ENCODE measurements at regions not wholly inside any gene's neighbourhood (a gene's known extent, or its start where the extent isn't known, plus 50 kb on each side); places are given as distances from the start of the nearest gene placed in this dataset.
"Not testable (repeated sequence)": the region's sequence is repeated elsewhere in the genome, so short reads cannot be mapped to it uniquely, and the experiment has no call there.

DNA sequence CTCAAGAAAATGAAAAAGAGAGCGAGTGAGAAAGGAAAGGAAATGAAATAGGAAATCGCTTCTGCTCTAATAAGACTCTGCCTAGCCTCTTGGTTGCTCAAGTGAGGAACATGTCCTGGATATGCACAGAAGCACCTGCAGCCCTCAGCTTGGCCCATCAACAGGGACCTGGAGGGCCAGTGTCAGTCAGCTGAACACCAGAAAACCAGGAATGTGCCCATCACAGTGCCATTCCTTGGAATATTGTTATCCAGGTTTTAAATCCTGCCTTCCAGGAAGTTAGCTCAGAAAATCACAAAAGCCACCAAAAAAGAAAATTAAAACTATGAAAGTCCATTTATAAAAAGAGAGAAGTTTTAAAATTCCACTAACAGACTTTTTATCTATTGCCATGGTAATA lies 173.4 kb upstream of the TPM1 start (continued):
- TF ChIP-seq, protein P1, sequence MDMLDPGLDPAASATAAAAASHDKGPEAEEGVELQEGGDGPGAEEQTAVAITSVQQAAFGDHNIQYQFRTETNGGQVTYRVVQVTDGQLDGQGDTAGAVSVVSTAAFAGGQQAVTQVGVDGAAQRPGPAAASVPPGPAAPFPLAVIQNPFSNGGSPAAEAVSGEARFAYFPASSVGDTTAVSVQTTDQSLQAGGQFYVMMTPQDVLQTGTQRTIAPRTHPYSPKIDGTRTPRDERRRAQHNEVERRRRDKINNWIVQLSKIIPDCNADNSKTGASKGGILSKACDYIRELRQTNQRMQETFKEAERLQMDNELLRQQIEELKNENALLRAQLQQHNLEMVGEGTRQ (CRISPR knock-in tag; IDR thresholded peaks at IDR 0.05) = no peak

DNA sequence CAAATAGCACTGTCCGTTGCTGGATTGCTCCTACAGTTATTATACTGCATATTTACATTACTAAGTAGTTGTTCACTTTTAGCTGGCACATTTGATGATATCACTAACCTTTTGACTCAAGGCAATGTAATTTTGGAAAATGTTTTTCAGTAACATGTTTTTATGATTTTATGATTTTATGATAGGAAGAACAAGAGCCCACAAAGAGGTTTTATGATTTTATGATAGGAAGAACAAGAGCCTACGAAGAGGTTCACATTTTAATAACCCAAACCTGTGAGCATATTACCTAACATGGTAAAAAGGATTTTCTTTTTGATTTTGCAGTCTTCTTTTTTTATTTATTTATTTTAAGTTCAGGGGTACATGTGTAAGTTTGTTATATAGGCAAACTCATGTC lies 172.3 kb upstream of the TPM1 start:
- Mint-ChIP-seq H3K4me3 (no peak overlapping the region), H3K36me3 (peaks cover 6% of the 10 kb centered on the region), H3K27me3 (ENCODE audit: low read depth) (no peaks in the 10 kb centered on the region), H3K9me3 (peaks cover 8% of the 10 kb centered on the region), H3K4me1 (peaks cover 14% of the 10 kb centered on the region), H3K27ac (peak overlapping the region; percentile 34; the same call in 1 of the 2 replicates)
- ChIA-PET POLR2A (no interaction called here), CTCF (no interaction called here)
- DNase-seq (ENCODE audit: low spot score) (no peak), ATAC-seq (no peak)
- TF ChIP-seq TEAD1 (CRISPR knock-in tag; IDR thresholded peaks at IDR 0.05) (no peak), MXD4 (CRISPR knock-in tag; IDR thresholded peaks at IDR 0.05; ENCODE audit: borderline replicate concordance) (no peak), ARID4B (CRISPR knock-in tag; IDR thresholded peaks at IDR 0.05; ENCODE audit: borderline replicate concordance) (no peak), FOXK1 (CRISPR knock-in tag; IDR thresholded peaks at IDR 0.05) (no peak), IRF1 (CRISPR knock-in tag; IDR thresholded peaks at IDR 0.05) (no peak), NFYB (CRISPR knock-in tag; conservative IDR thresholded peaks at IDR 0.05; ENCODE audit: low read depth) (no peak), ZSCAN18 (CRISPR knock-in tag; IDR thresholded peaks at IDR 0.05) (no peak), ATF6 (CRISPR knock-in tag; IDR thresholded peaks at IDR 0.05) (no peak), ZNF671 (CRISPR knock-in tag; IDR thresholded peaks at IDR 0.05) (no peak), SOX15 (CRISPR knock-in tag; IDR thresholded peaks at IDR 0.05) (no peak), ZNF121 (CRISPR knock-in tag; IDR thresholded peaks at IDR 0.05) (no peak), FOXJ3 (CRISPR knock-in tag; IDR thresholded peaks at IDR 0.05; ENCODE audit: borderline replicate concordance) (no peak)
- TF ChIP-seq, protein P2, sequence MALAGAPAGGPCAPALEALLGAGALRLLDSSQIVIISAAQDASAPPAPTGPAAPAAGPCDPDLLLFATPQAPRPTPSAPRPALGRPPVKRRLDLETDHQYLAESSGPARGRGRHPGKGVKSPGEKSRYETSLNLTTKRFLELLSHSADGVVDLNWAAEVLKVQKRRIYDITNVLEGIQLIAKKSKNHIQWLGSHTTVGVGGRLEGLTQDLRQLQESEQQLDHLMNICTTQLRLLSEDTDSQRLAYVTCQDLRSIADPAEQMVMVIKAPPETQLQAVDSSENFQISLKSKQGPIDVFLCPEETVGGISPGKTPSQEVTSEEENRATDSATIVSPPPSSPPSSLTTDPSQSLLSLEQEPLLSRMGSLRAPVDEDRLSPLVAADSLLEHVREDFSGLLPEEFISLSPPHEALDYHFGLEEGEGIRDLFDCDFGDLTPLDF (CRISPR knock-in tag; IDR thresholded peaks at IDR 0.05) = no peak
- TF ChIP-seq, protein P3, sequence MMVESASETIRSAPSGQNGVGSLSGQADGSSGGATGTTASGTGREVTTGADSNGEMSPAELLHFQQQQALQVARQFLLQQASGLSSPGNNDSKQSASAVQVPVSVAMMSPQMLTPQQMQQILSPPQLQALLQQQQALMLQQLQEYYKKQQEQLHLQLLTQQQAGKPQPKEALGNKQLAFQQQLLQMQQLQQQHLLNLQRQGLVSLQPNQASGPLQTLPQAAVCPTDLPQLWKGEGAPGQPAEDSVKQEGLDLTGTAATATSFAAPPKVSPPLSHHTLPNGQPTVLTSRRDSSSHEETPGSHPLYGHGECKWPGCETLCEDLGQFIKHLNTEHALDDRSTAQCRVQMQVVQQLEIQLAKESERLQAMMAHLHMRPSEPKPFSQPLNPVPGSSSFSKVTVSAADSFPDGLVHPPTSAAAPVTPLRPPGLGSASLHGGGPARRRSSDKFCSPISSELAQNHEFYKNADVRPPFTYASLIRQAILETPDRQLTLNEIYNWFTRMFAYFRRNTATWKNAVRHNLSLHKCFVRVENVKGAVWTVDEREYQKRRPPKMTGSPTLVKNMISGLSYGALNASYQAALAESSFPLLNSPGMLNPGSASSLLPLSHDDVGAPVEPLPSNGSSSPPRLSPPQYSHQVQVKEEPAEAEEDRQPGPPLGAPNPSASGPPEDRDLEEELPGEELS (CRISPR knock-in tag; IDR thresholded peaks at IDR 0.05) = no peak
- TF ChIP-seq, protein P4, sequence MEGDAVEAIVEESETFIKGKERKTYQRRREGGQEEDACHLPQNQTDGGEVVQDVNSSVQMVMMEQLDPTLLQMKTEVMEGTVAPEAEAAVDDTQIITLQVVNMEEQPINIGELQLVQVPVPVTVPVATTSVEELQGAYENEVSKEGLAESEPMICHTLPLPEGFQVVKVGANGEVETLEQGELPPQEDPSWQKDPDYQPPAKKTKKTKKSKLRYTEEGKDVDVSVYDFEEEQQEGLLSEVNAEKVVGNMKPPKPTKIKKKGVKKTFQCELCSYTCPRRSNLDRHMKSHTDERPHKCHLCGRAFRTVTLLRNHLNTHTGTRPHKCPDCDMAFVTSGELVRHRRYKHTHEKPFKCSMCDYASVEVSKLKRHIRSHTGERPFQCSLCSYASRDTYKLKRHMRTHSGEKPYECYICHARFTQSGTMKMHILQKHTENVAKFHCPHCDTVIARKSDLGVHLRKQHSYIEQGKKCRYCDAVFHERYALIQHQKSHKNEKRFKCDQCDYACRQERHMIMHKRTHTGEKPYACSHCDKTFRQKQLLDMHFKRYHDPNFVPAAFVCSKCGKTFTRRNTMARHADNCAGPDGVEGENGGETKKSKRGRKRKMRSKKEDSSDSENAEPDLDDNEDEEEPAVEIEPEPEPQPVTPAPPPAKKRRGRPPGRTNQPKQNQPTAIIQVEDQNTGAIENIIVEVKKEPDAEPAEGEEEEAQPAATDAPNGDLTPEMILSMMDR (IDR thresholded peaks at IDR 0.05) = no peak

- H3K9me3 Mint-ChIP-seq; DNase-seq (ENCODE audit: low spot score); CTCF ChIA-PET; ATAC-seq; POLR2A ChIA-PET; H3K36me3 Mint-ChIP-seq; H3K4me3 Mint-ChIP-seq; H3K27me3 Mint-ChIP-seq (ENCODE audit: low read depth); H3K27ac Mint-ChIP-seq: not testable (repeated sequence)
- H3K4me1 Mint-ChIP-seq = peaks cover 19% of the 10 kb centered on the region
These were observed 171.8 kb upstream of the TPM1 start for GRCh38 chr15:62870701-62871100.
